ENCODE measurements at regions not wholly inside any gene's neighbourhood (a gene's known extent, or its start where the extent isn't known, plus 50 kb on each side); places are given as distances from the start of the nearest gene placed in this dataset.

DNA sequence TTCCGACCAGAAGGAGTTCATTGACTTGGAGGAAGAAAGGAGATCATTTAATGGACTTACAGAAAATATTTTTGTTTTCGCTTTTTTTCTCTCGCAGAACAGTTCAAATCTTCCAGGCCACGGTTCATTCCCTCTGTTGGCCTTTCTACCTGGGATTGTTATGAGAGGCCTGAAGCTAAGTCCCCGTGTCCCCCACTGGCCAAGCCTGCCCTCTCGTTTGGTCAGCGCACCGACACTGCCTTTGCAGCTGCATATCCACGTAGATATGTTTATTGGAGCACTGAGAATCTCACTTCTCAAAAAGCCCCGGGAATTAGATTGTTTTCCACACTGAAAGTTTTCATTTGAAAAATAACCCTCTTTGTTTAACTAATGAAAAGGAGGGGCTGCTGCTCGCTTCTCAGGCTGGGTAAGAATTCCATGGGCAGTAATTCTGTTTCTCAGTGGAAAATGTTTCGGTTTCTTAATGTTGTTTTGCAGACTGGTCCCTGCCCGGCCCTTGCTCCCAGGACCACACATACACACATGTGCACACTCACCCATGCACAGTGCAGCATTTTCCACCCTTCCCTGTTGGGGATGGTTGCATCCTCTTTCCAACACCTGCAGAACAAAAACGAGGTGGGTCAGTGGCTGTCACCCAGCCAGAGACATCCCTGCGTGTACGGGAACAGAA, 655.7 kb downstream of the BNC2 start:
- Mint-ChIP-seq H3K4me3 (ENCODE audit: low read depth, unreplicated experiment) (no peak overlapping the region), H3K4me1 (ENCODE audit: low read depth, unreplicated experiment) (peaks cover 8% of the 10 kb centered on the region), H3K9me3 (ENCODE audit: low read depth, unreplicated experiment) (peaks cover 10% of the 10 kb centered on the region), H3K27me3 (ENCODE audit: unreplicated experiment) (no peaks in the 10 kb centered on the region), H3K27ac (ENCODE audit: unreplicated experiment) (no peak overlapping the region), H3K36me3 (ENCODE audit: insufficient read depth, unreplicated experiment) (no peaks in the 10 kb centered on the region)
- intact Hi-C loops (cut with micrococcal nuclease; ENCODE audit: unreplicated experiment) = no loop called here
- CTCF ChIA-PET = no interaction called here
- no TSS peak for BruUV-seq (replicated peaks)
- TF ChIP-seq, protein P1, sequence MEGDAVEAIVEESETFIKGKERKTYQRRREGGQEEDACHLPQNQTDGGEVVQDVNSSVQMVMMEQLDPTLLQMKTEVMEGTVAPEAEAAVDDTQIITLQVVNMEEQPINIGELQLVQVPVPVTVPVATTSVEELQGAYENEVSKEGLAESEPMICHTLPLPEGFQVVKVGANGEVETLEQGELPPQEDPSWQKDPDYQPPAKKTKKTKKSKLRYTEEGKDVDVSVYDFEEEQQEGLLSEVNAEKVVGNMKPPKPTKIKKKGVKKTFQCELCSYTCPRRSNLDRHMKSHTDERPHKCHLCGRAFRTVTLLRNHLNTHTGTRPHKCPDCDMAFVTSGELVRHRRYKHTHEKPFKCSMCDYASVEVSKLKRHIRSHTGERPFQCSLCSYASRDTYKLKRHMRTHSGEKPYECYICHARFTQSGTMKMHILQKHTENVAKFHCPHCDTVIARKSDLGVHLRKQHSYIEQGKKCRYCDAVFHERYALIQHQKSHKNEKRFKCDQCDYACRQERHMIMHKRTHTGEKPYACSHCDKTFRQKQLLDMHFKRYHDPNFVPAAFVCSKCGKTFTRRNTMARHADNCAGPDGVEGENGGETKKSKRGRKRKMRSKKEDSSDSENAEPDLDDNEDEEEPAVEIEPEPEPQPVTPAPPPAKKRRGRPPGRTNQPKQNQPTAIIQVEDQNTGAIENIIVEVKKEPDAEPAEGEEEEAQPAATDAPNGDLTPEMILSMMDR (IDR thresholded peaks at IDR 0.05; ENCODE audit: unreplicated experiment) = no peak
- no peak for DNase-seq

DNA sequence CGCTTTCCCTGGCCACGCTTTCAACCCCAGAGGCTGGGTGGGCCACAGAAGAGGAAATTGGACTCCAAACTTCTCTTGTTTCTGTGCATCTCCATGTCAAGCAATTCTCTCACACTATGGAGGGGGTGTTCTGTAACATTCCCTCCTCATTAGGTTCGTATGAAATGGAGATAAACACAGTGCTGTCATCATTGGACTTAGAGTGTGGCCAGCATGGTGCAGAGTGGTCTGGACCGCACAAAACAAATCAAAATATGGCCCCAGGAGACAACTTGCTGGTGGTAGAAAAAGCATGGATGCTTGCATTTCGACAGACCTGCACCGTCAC, 655.2 kb downstream of the BNC2 start:
- DNase-seq = no peak
- no peak overlapping the region for H3K27ac Mint-ChIP-seq (ENCODE audit: unreplicated experiment)
- peaks cover 7% of the 10 kb centered on the region for H3K9me3 Mint-ChIP-seq (ENCODE audit: low read depth, unreplicated experiment)
- TF ChIP-seq, protein P1 (IDR thresholded peaks at IDR 0.05; ENCODE audit: unreplicated experiment) = no peak
- H3K36me3 Mint-ChIP-seq (ENCODE audit: insufficient read depth, unreplicated experiment) = no peaks in the 10 kb centered on the region
- no TSS peak for BruUV-seq (replicated peaks)
- peaks cover 8% of the 10 kb centered on the region for H3K4me1 Mint-ChIP-seq (ENCODE audit: low read depth, unreplicated experiment)
- no peak overlapping the region for H3K4me3 Mint-ChIP-seq (ENCODE audit: low read depth, unreplicated experiment)
- intact Hi-C loops (cut with micrococcal nuclease; ENCODE audit: unreplicated experiment) = no loop called here
- CTCF ChIA-PET = no interaction called here
- H3K27me3 Mint-ChIP-seq (ENCODE audit: unreplicated experiment) = no peaks in the 10 kb centered on the region

DNA sequence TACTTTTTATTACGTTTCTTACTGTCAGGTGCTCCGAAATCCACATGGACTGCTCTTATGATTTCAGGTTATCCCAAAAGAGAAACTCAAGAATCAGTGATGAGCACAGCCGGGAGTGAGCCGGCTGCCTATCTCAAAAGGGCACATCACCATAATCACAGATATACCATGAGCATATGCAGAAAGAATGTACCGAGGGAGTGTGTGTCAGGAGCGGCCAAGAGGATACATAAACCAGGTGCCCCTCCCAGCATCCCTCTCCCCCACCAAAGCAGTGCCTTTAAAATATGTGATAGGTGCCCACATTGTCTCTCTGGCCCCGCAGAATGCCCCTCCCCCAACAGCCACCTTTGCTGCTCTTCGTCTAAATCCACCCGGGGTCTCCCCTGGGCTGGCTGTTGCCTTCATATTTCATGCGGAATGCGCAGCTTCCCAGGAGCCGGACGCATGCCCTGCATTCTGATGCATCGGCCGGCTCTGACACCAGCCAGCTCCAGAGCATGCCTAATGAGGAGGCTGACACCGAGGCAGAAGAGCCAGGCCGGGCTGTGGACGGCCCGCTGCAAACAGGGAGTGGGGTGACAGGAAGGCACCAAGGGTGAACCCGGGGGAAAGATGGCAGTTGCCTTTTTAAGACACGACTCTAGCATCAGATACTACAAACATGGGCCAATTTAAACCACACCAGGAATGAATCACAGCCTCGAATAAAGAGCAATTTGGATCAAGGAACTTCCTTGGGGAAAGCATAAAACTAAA, 652.3 kb downstream of the BNC2 start:
- no TSS peak for BruUV-seq (replicated peaks)
- no peaks in the 10 kb centered on the region for H3K36me3 Mint-ChIP-seq (ENCODE audit: insufficient read depth, unreplicated experiment)
- CTCF ChIA-PET = no interaction called here
- peaks cover 8% of the 10 kb centered on the region for H3K4me1 Mint-ChIP-seq (ENCODE audit: low read depth, unreplicated experiment)
- no peak overlapping the region for H3K27ac Mint-ChIP-seq (ENCODE audit: unreplicated experiment)
- no peaks in the 10 kb centered on the region for H3K27me3 Mint-ChIP-seq (ENCODE audit: unreplicated experiment)
- DNase-seq = no peak
- H3K9me3 Mint-ChIP-seq (ENCODE audit: low read depth, unreplicated experiment) = no peaks in the 10 kb centered on the region
- intact Hi-C loops (cut with micrococcal nuclease; ENCODE audit: unreplicated experiment) = no loop called here
- TF ChIP-seq, protein P1 (IDR thresholded peaks at IDR 0.05; ENCODE audit: unreplicated experiment) = no peak
- H3K4me3 Mint-ChIP-seq (ENCODE audit: low read depth, unreplicated experiment) = no peak overlapping the region

DNA sequence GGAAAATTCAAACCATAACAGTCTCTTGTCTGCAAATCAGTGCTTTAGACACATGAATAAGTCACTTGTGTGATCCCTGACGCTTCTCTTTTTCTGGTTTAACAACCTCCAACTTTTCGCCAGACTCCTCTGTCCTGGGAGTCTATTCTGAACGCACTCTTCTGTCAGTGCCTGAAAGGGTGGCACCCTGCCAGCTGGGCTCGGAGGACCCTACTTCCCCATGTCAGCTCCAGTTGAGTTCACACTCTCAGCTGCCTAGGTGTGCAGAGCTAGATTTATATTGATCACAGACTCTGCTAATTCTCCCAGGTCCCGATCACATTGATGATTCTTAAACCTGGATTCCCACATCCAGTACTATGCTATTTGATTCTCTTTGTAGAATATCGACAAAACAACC, 649.1 kb downstream of the BNC2 start:
- intact Hi-C loops (cut with micrococcal nuclease; ENCODE audit: unreplicated experiment) = no loop called here
- DNase-seq = no peak
- Mint-ChIP-seq H3K36me3 (ENCODE audit: insufficient read depth, unreplicated experiment) (no peaks in the 10 kb centered on the region), H3K27me3 (ENCODE audit: unreplicated experiment) (no peaks in the 10 kb centered on the region), H3K4me1 (ENCODE audit: low read depth, unreplicated experiment) (no peaks in the 10 kb centered on the region), H3K4me3 (ENCODE audit: low read depth, unreplicated experiment) (no peak overlapping the region), H3K27ac (ENCODE audit: unreplicated experiment) (no peak overlapping the region), H3K9me3 (ENCODE audit: low read depth, unreplicated experiment) (no peaks in the 10 kb centered on the region)
- no TSS peak for BruUV-seq (replicated peaks)
- TF ChIP-seq, protein P1 (IDR thresholded peaks at IDR 0.05; ENCODE audit: unreplicated experiment) = no peak
- CTCF ChIA-PET = no interaction called here
